ENCODE measurements at regions not wholly inside any gene's neighbourhood (a gene's known extent, or its start where the extent isn't known, plus 50 kb on each side); places are given as distances from the start of the nearest gene placed in this dataset.

DNA sequence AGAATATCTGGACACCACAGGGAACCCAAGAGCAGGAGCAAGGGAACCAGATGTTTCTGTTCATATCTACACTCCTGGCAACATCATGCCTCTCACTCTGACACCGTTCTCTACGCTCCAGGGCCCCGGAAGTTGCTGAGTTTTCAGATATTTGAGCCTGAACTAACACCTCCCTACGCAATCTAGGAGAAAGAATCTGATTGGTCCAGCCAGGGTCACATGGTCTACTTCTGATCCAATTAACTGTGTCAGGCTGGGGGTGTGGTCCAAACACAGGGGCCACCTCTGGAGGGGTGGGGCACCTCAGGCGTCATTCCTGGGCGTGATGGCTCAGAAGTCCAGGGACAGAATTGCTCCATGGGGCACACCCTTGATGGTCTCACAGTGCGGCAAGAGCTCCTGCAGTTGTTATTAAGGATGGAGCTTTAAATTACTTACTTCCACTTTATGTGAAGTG is 165.5 kb downstream of the PTPN11 start:
- TF ChIP-seq, protein P1, sequence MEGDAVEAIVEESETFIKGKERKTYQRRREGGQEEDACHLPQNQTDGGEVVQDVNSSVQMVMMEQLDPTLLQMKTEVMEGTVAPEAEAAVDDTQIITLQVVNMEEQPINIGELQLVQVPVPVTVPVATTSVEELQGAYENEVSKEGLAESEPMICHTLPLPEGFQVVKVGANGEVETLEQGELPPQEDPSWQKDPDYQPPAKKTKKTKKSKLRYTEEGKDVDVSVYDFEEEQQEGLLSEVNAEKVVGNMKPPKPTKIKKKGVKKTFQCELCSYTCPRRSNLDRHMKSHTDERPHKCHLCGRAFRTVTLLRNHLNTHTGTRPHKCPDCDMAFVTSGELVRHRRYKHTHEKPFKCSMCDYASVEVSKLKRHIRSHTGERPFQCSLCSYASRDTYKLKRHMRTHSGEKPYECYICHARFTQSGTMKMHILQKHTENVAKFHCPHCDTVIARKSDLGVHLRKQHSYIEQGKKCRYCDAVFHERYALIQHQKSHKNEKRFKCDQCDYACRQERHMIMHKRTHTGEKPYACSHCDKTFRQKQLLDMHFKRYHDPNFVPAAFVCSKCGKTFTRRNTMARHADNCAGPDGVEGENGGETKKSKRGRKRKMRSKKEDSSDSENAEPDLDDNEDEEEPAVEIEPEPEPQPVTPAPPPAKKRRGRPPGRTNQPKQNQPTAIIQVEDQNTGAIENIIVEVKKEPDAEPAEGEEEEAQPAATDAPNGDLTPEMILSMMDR (conservative IDR thresholded peaks at IDR 0.05; ENCODE audit: low read length): no peak
- no peak for TF ChIP-seq EZH2phosphoT487 (IDR thresholded peaks at IDR 0.05; ENCODE audit: borderline replicate concordance, low read depth, low read length)
